ENCODE measurements at regions not wholly inside any gene's neighbourhood (a gene's known extent, or its start where the extent isn't known, plus 50 kb on each side); places are given as distances from the start of the nearest gene placed in this dataset.
A peak's percentile ranks its signal among the peaks of the same experiment; 100 is the strongest.
"Not testable (repeated sequence)": the region's sequence is repeated elsewhere in the genome, so short reads cannot be mapped to it uniquely, and the experiment has no call there.

DNA sequence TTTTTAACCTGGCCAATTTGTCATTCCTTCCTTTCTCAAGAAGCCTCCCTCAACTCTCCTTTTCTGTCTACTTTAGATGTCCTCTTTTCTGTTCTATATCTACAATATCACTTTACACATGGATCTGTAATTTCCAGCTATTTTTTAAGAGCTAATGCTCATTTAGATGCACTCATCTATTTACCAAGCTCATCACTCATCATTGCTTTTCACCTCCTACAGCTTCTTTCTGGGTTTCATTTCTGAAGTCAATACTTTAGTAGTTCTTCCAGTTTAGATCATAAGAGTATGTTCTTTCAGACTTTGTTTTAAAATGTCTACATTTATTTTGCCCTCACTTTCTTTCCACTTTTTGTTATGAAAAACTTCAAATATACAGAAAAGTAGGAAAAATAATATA lies 466.9 kb downstream of the MID1IP1 start:
- DNase-seq (ENCODE audit: insufficient read length, low spot score) (no peak), FAIRE-seq (no peak)
- TF ChIP-seq, protein P1, sequence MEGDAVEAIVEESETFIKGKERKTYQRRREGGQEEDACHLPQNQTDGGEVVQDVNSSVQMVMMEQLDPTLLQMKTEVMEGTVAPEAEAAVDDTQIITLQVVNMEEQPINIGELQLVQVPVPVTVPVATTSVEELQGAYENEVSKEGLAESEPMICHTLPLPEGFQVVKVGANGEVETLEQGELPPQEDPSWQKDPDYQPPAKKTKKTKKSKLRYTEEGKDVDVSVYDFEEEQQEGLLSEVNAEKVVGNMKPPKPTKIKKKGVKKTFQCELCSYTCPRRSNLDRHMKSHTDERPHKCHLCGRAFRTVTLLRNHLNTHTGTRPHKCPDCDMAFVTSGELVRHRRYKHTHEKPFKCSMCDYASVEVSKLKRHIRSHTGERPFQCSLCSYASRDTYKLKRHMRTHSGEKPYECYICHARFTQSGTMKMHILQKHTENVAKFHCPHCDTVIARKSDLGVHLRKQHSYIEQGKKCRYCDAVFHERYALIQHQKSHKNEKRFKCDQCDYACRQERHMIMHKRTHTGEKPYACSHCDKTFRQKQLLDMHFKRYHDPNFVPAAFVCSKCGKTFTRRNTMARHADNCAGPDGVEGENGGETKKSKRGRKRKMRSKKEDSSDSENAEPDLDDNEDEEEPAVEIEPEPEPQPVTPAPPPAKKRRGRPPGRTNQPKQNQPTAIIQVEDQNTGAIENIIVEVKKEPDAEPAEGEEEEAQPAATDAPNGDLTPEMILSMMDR (IDR thresholded peaks at IDR 0.05; ENCODE audit: insufficient read depth, missing control alignments), result no peak

- DNase-seq (ENCODE audit: insufficient read length, low spot score) (no peak), FAIRE-seq (no peak)
- TF ChIP-seq, protein P1 (IDR thresholded peaks at IDR 0.05; ENCODE audit: insufficient read depth, missing control alignments), result no peak
Measured at GRCh38 chrX:39275500-39276068, 474.3 kb downstream of the MID1IP1 start.

- FAIRE-seq; DNase-seq (ENCODE audit: insufficient read length, low spot score): not testable (repeated sequence)
Measured at GRCh38 chrX:39277685-39278390, 476.6 kb downstream of the MID1IP1 start.

DNA sequence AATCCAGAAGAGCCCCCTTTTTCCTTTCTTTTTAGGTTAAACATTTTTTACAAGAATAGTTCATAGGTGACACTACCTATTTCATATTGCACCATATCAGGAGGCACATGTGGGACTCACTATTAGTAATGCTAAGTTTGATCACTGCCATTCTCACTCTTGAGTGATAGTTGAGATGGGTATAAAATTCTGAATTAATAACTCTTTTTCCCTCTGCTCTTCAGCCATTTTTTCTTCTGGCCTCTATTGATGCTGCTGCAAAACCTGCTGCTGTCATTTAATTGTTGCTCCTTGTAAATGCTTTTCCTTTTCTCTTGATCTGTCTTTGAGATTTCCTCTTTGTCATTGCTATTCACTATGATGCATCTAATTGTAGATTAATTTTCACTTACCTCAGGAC lies 482.0 kb downstream of the MID1IP1 start:
- DNase-seq (ENCODE audit: insufficient read length, low spot score) (no peak), FAIRE-seq (peak; percentile 51)
- TF ChIP-seq, protein P1 (IDR thresholded peaks at IDR 0.05; ENCODE audit: insufficient read depth, missing control alignments), result no peak

GRCh38 chrX:39288592-39288991 lies 487.3 kb downstream of the MID1IP1 start:
- DNase-seq (ENCODE audit: insufficient read length, low spot score), result no peak
- FAIRE-seq, result no peak
- TF ChIP-seq, protein P1 (IDR thresholded peaks at IDR 0.05; ENCODE audit: insufficient read depth, missing control alignments), result no peak

DNA sequence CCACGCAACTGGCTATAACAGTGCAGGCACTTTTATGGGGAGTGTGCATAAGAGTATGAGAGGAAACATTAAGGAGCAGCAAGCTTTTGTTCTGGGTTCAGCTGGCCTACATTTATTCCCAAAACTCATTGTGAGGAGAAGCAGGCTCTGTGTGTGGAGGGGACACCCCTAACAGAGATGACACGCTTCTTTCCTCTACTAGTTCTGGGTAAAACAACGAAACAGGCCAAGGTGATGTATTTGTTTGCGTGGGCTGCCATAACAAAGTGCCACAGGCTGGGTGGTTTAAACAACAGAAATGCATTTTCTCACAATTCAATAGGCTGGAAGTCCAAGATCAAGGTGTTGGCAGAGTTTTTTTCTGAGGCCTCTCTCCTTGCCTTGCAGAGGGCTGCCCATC lies 488.6 kb downstream of the MID1IP1 start:
- FAIRE-seq (no peak), DNase-seq (ENCODE audit: insufficient read length, low spot score) (no peak)
- TF ChIP-seq, protein P1 (IDR thresholded peaks at IDR 0.05; ENCODE audit: insufficient read depth, missing control alignments), result no peak

DNA sequence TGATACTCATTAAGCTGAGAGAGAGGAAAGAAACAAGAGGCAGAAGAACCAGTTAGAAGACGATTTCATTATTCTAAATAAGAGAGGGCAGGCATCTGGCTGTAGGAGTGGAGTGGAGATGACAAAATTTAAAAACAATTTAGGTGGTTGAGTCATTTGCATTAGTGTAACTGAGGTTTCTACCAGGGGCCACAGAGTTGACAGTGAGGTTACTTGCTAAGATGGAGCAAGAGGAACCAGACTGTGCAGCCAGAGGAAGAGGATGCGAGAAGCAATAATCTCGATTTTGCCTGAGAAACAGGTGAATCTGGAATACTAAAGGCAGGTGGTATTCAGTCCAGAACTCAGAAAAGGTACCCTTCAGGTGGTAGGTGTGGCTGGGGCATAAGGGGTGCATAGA lies 491.9 kb downstream of the MID1IP1 start:
- DNase-seq (ENCODE audit: insufficient read length, low spot score), result no peak
- FAIRE-seq, result no peak
- TF ChIP-seq, protein P1 (IDR thresholded peaks at IDR 0.05; ENCODE audit: insufficient read depth, missing control alignments), result no peak
